Endodermal cell (in vitro differentiated cells): ENCODE measurements at regions not wholly inside any gene's neighbourhood (a gene's known extent, or its start where the extent isn't known, plus 50 kb on each side); places are given as distances from the start of the nearest gene placed in this dataset.

Experiments
- DNase-seq: peaks from one replicate; pipeline ENCODE4 v3.0.0-alpha.2; 2017
- H3K27ac ChIP-seq: 2 replicates; pipeline ENCODE4 v1.5.1; 2013; ENCODE audit warnings: mild to moderate bottlenecking, low read depth, low read length, moderate library complexity
- H3K27me3 ChIP-seq: 2 replicates; pipeline ENCODE4 v1.6.1; 2013; ENCODE audit warnings: mild to moderate bottlenecking, low read length, moderate library complexity; ENCODE audit not compliant: insufficient read depth, control insufficient read depth, poor library complexity, severe bottlenecking
- H3K36me3 ChIP-seq: 2 replicates; pipeline ENCODE4 v1.7.0; 2013; ENCODE audit warnings: mild to moderate bottlenecking, low read length, moderate library complexity; ENCODE audit not compliant: control insufficient read depth, insufficient read depth
- H3K4me1 ChIP-seq: one replicate; pipeline ENCODE4 v1.7.0; 2013; ENCODE audit warnings: low read length; ENCODE audit not compliant: control insufficient read depth, insufficient read depth
- H3K4me3 ChIP-seq: 2 replicates; pipeline ENCODE4 v1.5.1; 2013; ENCODE audit warnings: mild to moderate bottlenecking, low read length, moderate library complexity
- H3K9ac ChIP-seq: 2 replicates; pipeline ENCODE4 v1.6.1; 2013; ENCODE audit warnings: mild to moderate bottlenecking, low read length, moderate library complexity; ENCODE audit not compliant: poor library complexity, severe bottlenecking; ENCODE audit errors: extremely low read depth
- H3K9me3 ChIP-seq: 2 replicates; pipeline ENCODE4 v1.6.1; 2013; ENCODE audit warnings: mild to moderate bottlenecking, low read length, moderate library complexity; ENCODE audit not compliant: control insufficient read depth
- H3K27ac Mint-ChIP-seq: 2 replicates; pipeline ENCODE4 v1.8.0; 2020; ENCODE audit warnings: mixed read lengths
- H3K27me3 Mint-ChIP-seq: 2 replicates; pipeline ENCODE4 v1.8.0; 2021; ENCODE audit warnings: mild to moderate bottlenecking, mixed read lengths; ENCODE audit not compliant: insufficient read depth
- H3K36me3 Mint-ChIP-seq: 2 replicates; pipeline ENCODE4 v1.8.0; 2020; ENCODE audit warnings: low read depth, mixed read lengths
- H3K4me1 Mint-ChIP-seq: 2 replicates; pipeline ENCODE4 v1.8.0; 2020; ENCODE audit warnings: mixed read lengths
- H3K4me3 Mint-ChIP-seq: 2 replicates; pipeline ENCODE4 v1.8.0; 2020; ENCODE audit warnings: mild to moderate bottlenecking, moderate library complexity, mixed read lengths
- H3K9me3 Mint-ChIP-seq: 2 replicates; pipeline ENCODE4 v1.8.0; 2020; ENCODE audit warnings: mild to moderate bottlenecking, mixed read lengths
- WGBS, 2 experiments: methylation state at CpG; one replicate each; pipeline versions ENCODE4 v1.1.5 to v1.1.7; 2013; ENCODE audit warnings: missing lambda C conversion rate in 2 of 2, mixed read lengths in 1 of 2; ENCODE audit not compliant: insufficient coverage in 1 of 2, insufficient read length in 1 of 2; 5-methylcytosine and 5-hydroxymethylcytosine counted together
- TF ChIP-seq, protein P1 (sequence below): fragments of 200-600 bp; sonication (generic); conservative IDR thresholded peaks from 2 replicates; pipeline ENCODE4 v1.5.0; 2021; ENCODE audit warnings: antibody characterized with exemption, mild to moderate bottlenecking

DNA sequence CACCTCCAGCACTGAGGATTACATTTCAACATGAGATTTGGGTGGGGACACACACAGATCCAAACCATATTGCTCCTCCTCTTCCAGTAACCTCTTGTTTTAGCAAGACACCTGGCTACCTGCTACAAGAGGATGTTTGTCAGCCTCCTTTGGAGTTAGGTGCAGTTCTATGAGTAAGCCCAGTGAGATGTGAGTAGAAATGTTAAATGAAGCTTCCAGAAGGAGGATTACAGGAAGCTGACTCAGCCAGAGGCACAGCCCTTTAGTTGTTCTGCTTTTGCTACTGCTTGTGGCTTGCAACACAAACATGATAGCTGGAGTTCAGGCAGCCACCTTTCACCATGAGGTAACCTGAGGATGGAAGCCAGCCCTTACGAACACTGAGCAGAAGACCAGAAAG, 382.7 kb upstream of the RNF32 start:
- H3K36me3 ChIP-seq = no peaks in the 10 kb centered on the region
- H3K4me1 Mint-ChIP-seq = no peaks in the 10 kb centered on the region
- DNase-seq = no peak
- 100% methylated on average over 1 of the region's 1 CpG for WGBS, 2 experiments
- no peak overlapping the region for H3K4me3 ChIP-seq
- TF ChIP-seq, protein P1, sequence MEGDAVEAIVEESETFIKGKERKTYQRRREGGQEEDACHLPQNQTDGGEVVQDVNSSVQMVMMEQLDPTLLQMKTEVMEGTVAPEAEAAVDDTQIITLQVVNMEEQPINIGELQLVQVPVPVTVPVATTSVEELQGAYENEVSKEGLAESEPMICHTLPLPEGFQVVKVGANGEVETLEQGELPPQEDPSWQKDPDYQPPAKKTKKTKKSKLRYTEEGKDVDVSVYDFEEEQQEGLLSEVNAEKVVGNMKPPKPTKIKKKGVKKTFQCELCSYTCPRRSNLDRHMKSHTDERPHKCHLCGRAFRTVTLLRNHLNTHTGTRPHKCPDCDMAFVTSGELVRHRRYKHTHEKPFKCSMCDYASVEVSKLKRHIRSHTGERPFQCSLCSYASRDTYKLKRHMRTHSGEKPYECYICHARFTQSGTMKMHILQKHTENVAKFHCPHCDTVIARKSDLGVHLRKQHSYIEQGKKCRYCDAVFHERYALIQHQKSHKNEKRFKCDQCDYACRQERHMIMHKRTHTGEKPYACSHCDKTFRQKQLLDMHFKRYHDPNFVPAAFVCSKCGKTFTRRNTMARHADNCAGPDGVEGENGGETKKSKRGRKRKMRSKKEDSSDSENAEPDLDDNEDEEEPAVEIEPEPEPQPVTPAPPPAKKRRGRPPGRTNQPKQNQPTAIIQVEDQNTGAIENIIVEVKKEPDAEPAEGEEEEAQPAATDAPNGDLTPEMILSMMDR = no peak
- no peaks in the 10 kb centered on the region for H3K36me3 Mint-ChIP-seq
- no peak overlapping the region for H3K4me3 Mint-ChIP-seq
- H3K9ac ChIP-seq = no peak overlapping the region
- H3K9me3 Mint-ChIP-seq = peaks cover 3% of the 10 kb centered on the region
- H3K27me3 Mint-ChIP-seq = no peaks in the 10 kb centered on the region
- no peak overlapping the region for H3K27ac Mint-ChIP-seq
- no peaks in the 10 kb centered on the region for H3K27me3 ChIP-seq
- H3K27ac ChIP-seq = no peak overlapping the region
- H3K9me3 ChIP-seq = no peaks in the 10 kb centered on the region
- H3K4me1 ChIP-seq = no peaks in the 10 kb centered on the region

DNA sequence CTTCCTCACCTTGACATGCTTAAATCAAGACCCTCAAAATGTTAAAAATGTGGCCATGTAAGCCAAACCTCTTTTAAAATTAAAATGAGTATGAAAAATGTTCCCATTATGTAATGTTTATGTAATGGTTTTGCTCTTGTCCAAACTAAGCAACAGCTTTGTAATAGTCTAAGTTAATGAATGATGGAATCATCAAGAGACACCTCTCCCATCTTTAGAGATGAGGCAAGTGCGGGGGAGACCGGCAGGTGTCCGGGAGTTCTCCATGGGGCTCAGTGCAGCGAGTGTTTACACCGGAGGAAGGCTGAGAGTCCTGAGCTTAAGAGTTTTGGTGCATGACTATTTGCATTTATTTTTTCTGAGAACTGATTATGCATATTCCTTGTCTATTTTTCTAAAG, 384.9 kb upstream of the RNF32 start:
- WGBS, 2 experiments = 85 to 96% methylated on average over 3 to 5 of the region's 5 CpGs
- H3K36me3 ChIP-seq = no peaks in the 10 kb centered on the region
- no peak overlapping the region for H3K4me3 Mint-ChIP-seq

DNA sequence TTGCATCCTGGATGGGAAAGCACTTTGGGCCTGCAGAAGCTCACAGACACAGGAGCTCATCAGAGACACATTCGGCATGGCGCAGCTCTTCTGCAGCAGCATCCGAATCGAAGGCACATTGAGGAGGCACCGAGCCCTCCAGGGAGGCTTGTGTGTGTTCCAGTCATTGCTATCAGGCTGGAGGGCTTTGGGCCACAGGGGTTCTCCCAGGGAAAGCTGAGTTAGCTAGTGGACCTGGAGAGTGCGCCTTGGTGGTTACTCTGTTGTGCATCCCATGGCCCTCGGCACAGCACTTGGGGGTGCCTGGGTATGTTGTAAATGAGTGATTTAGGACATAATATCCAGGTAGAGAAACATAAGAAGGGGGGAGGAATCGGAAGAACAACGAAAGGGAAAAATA, 388.7 kb upstream of the RNF32 start:
- H3K4me1 ChIP-seq = no peaks in the 10 kb centered on the region
- no peaks in the 10 kb centered on the region for H3K9me3 ChIP-seq
- no peak overlapping the region for H3K4me3 ChIP-seq
- H3K27me3 ChIP-seq = peaks cover 5% of the 10 kb centered on the region
- Mint-ChIP-seq H3K4me1 (no peaks in the 10 kb centered on the region), H3K36me3 (no peaks in the 10 kb centered on the region), H3K27ac (no peak overlapping the region), H3K27me3 (no peaks in the 10 kb centered on the region), H3K4me3 (no peak overlapping the region), H3K9me3 (no peaks in the 10 kb centered on the region)
- no peak overlapping the region for H3K9ac ChIP-seq
- no peak overlapping the region for H3K27ac ChIP-seq
- H3K36me3 ChIP-seq = no peaks in the 10 kb centered on the region
- no peak for DNase-seq
- TF ChIP-seq, protein P1 = no peak
- WGBS, 2 experiments = 69 to 88% methylated on average over 3 to 9 of the region's 9 CpGs

More for the DNA sequence above, 384.9 kb upstream of the RNF32 start:
- no peaks in the 10 kb centered on the region for H3K4me1 ChIP-seq
- no peak overlapping the region for H3K4me3 ChIP-seq
- Mint-ChIP-seq H3K27me3 (no peaks in the 10 kb centered on the region), H3K9me3 (peaks cover 3% of the 10 kb centered on the region), H3K27ac (no peak overlapping the region), H3K36me3 (no peaks in the 10 kb centered on the region), H3K4me1 (no peaks in the 10 kb centered on the region)
- TF ChIP-seq, protein P1 = no peak
- no peaks in the 10 kb centered on the region for H3K27me3 ChIP-seq
- DNase-seq = no peak
- no peaks in the 10 kb centered on the region for H3K9me3 ChIP-seq
- H3K27ac ChIP-seq = no peak overlapping the region
- no peak overlapping the region for H3K9ac ChIP-seq
